IPS-11a (cell line): ENCODE measurements at regions not wholly inside any gene's neighbourhood (a gene's known extent, or its start where the extent isn't known, plus 50 kb on each side); places are given as distances from the start of the nearest gene placed in this dataset.
"Not testable (repeated sequence)": the region's sequence is repeated elsewhere in the genome, so short reads cannot be mapped to it uniquely, and the experiment has no call there.

Experiments
- H3K4me3 ChIP-seq: one replicate; pipeline ENCODE4 v1.5.1; 2013; ENCODE audit warnings: low read depth, low read length, control low read depth

GRCh38 chr4:111921714-111922113 is 223.5 kb upstream of the FAM241A start:
- no peak overlapping the region for H3K4me3 ChIP-seq

- no peak overlapping the region for H3K4me3 ChIP-seq
These were observed 221.5 kb upstream of the FAM241A start for GRCh38 chr4:111923786-111924185.

GRCh38 chr4:111924696-111925095 is 220.6 kb upstream of the FAM241A start:
- H3K4me3 ChIP-seq = no peak overlapping the region

GRCh38 chr4:111930659-111931058 is 214.6 kb upstream of the FAM241A start:
- no peak overlapping the region for H3K4me3 ChIP-seq

- H3K4me3 ChIP-seq = no peak overlapping the region
These were observed 211.6 kb upstream of the FAM241A start for GRCh38 chr4:111933703-111934102.

- H3K4me3 ChIP-seq = no peak overlapping the region
These were observed 210.9 kb upstream of the FAM241A start for GRCh38 chr4:111934314-111934713.

GRCh38 chr4:111937368-111937767 is 207.9 kb upstream of the FAM241A start:
- H3K4me3 ChIP-seq = no peak overlapping the region

GRCh38 chr4:111941957-111942356 is 203.3 kb upstream of the FAM241A start:
- H3K4me3 ChIP-seq = no peak overlapping the region

- no peak overlapping the region for H3K4me3 ChIP-seq
These were observed 201.5 kb upstream of the FAM241A start for GRCh38 chr4:111943796-111944203.

- no peak overlapping the region for H3K4me3 ChIP-seq
These were observed 200.2 kb upstream of the FAM241A start for GRCh38 chr4:111945014-111945413.

- no peak overlapping the region for H3K4me3 ChIP-seq
These were observed 198.5 kb upstream of the FAM241A start for GRCh38 chr4:111946800-111947199.

GRCh38 chr4:111952688-111953087 is 192.6 kb upstream of the FAM241A start:
- no peak overlapping the region for H3K4me3 ChIP-seq

GRCh38 chr4:111954550-111954949 is 190.7 kb upstream of the FAM241A start:
- H3K4me3 ChIP-seq = no peak overlapping the region

GRCh38 chr4:111955001-111955400 is 190.3 kb upstream of the FAM241A start:
- no peak overlapping the region for H3K4me3 ChIP-seq

GRCh38 chr4:111957116-111957515 is 188.1 kb upstream of the FAM241A start:
- no peak overlapping the region for H3K4me3 ChIP-seq

- no peak overlapping the region for H3K4me3 ChIP-seq
These were observed 187.3 kb upstream of the FAM241A start for GRCh38 chr4:111957997-111958396.

- no peak overlapping the region for H3K4me3 ChIP-seq
These were observed 186.0 kb upstream of the FAM241A start for GRCh38 chr4:111959222-111959621.

GRCh38 chr4:111960241-111960667 is 185.0 kb upstream of the FAM241A start:
- no peak overlapping the region for H3K4me3 ChIP-seq

GRCh38 chr4:111961026-111961425 is 184.2 kb upstream of the FAM241A start:
- not testable (repeated sequence) for H3K4me3 ChIP-seq

- H3K4me3 ChIP-seq = no peak overlapping the region
These were observed 183.4 kb upstream of the FAM241A start for GRCh38 chr4:111961809-111962208.

GRCh38 chr4:111963158-111963700 is 182.0 kb upstream of the FAM241A start:
- no peak overlapping the region for H3K4me3 ChIP-seq

- H3K4me3 ChIP-seq = no peak overlapping the region
These were observed 167.8 kb upstream of the FAM241A start for GRCh38 chr4:111977419-111977965.

GRCh38 chr4:111979921-111980320 is 165.3 kb upstream of the FAM241A start:
- no peak overlapping the region for H3K4me3 ChIP-seq
